PFSK-1 (cell line): ENCODE measurements at regions not wholly inside any gene's neighbourhood (a gene's known extent, or its start where the extent isn't known, plus 50 kb on each side); places are given as distances from the start of the nearest gene placed in this dataset.

ENCODE experiments used
- POLR2AphosphoS5 ChIP-seq: IDR thresholded peaks from 2 replicates; pipeline ENCODE4 v1.6.1; 2012; ENCODE audit warnings: low read depth, mild to moderate bottlenecking, control low read depth, low read length, moderate library complexity
- TAF1 ChIP-seq: IDR thresholded peaks from 2 replicates; pipeline ENCODE4 v1.6.1; 2012; ENCODE audit warnings: low read length, control low read depth, borderline replicate concordance; ENCODE audit not compliant: insufficient read depth

DNA sequence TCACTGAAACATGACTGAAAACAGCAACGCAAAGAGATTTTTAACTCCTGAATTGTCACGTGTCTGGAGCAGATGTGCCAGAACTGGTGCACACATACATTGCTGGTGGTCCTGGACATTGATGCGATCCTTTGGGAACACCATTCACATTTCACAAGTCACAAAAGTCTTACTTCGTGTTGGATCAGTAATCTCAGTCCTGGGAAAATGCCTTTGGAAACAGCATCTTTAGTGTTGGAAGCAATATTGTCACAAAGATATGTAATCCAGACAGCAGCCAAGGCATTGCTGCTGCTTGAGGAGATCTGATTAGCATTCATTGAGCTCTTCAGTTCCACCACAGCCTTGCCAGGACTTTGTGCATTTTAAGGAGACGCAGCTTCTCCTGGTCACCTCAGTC, 126.2 kb upstream of the SH3BP4 start:
- TF ChIP-seq POLR2AphosphoS5 (no peak), TAF1 (no peak)
